ENCODE measurements at regions not wholly inside any gene's neighbourhood (a gene's known extent, or its start where the extent isn't known, plus 50 kb on each side); places are given as distances from the start of the nearest gene placed in this dataset.

DNA sequence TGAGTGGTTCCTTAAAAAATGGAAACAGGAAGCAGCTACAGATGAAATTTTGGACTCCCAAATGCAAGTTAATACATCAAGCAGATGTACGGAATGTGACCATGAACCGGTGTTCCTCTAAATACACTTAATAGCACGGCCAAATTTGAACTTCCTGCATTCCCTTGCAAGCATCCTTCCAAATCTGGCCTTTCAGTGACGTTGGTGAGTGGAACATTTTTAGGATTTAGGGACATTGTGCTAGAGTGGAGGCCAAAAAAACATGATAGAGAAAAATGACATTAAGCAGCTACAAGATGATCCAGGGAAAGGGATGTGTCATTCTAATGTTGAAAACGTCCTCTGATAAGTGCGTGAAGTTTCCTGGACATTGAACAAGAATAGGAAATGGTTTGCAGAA lies 62.1 kb downstream of the CTAGE1 start:
- Histone ChIP-seq H3K18ac (ENCODE audit: low read depth, low read length) (no peak overlapping the region), H2BK20ac (ENCODE audit: low read depth, low read length) (no peak overlapping the region), H2AK9ac (replicated peaks; ENCODE audit: low read depth, low read length, poor library complexity) (no peak overlapping the region), H3K14ac (replicated peaks; ENCODE audit: low read depth, low read length) (no peak overlapping the region), H3K56ac (ENCODE audit: extremely low read depth, insufficient read depth, low read length) (no peak overlapping the region), H3K27ac (ENCODE audit: insufficient read depth, low read length) (no peak overlapping the region), H2BK120ac (ENCODE audit: low read depth, low read length) (no peak overlapping the region), H4K5ac (ENCODE audit: low read depth, low read length) (no peak overlapping the region), H2BK5ac (ENCODE audit: low read depth, low read length, poor library complexity, severe bottlenecking) (no peak overlapping the region), H4K91ac (ENCODE audit: insufficient read depth, low read depth, low read length) (no peak overlapping the region), H3K4me3 (ENCODE audit: insufficient read depth, low read depth, low read length) (no peak overlapping the region), H2BK15ac (ENCODE audit: low read depth, low read length) (no peak overlapping the region), H4K8ac (ENCODE audit: low read depth in 2 of 2, low read length in 2 of 2) (no peak overlapping the region), H3K9me1 (ENCODE audit: insufficient read depth, low read length) (peaks cover 4% of the 10 kb centered on the region; the same call in 1 of the 2 replicates), H3K4me1 (ENCODE audit: control insufficient read depth, insufficient read depth, low read length) (peaks cover 2% of the 10 kb centered on the region; the same call in 1 of the 2 replicates), H4K20me1 (ENCODE audit: insufficient read depth, low read length) (no peaks in the 10 kb centered on the region), H2AFZ (replicated peaks; ENCODE audit: low read length, poor library complexity) (no peak overlapping the region), H3K27me3 (ENCODE audit: control insufficient read depth, insufficient read depth, low read length) (no peaks in the 10 kb centered on the region), H2AK5ac (ENCODE audit: low read depth, low read length) (no peak overlapping the region), H3K9me3 (ENCODE audit: control insufficient read depth, insufficient read depth, low read length) (no peaks in the 10 kb centered on the region; the same call in 1 of the 2 replicates), H3K4me2 (ENCODE audit: low read depth, low read length) (no peak overlapping the region), H3K23ac (ENCODE audit: low read depth, low read length) (no peak overlapping the region), H3K36me3 (ENCODE audit: control insufficient read depth, insufficient read depth, low read length) (no peaks in the 10 kb centered on the region), H3K79me1 (ENCODE audit: low read depth in 1 of 2, low read length in 2 of 2) (no peaks in the 10 kb centered on the region), H3K4ac (ENCODE audit: low read depth, low read length) (no peak overlapping the region), H3K9ac (ENCODE audit: low read depth, low read length) (no peak overlapping the region)
- in situ Hi-C loops (cut with MboI; ENCODE audit: low sequenced_read_pairs) (no loop called here), dilution Hi-C loops (cut with HindIII; ENCODE audit: low sequenced_read_pairs, unreplicated experiment) (no loop called here), intact Hi-C loops (cut with micrococcal nuclease) (no loop called here)
- no peak for DNase-seq
- BruUV-seq (replicated peaks), result no TSS peak
- ChIA-PET CTCF (no interaction called here), POLR2A (ENCODE audit: unreplicated experiment) (no interaction called here)
- no CpG with 5 or more reads among the region's 6 CpGs for WGBS, 2 experiments (ENCODE audit: extremely low coverage in 2 of 2, insufficient read length in 1 of 2)
- no peak for ATAC-seq (ENCODE audit: low read depth)
- TF ChIP-seq POLR2A (IDR thresholded peaks at IDR 0.05; ENCODE audit: low read depth, low read length), result no peak
- TF ChIP-seq RFX5 (IDR thresholded peaks at IDR 0.05; ENCODE audit: low read depth, low read length), result no peak
- TF ChIP-seq MXI1 (IDR thresholded peaks at IDR 0.05; ENCODE audit: borderline replicate concordance, low read depth, low read length), result no peak
- TF ChIP-seq BHLHE40 (IDR thresholded peaks at IDR 0.05; ENCODE audit: low read depth, low read length), result no peak
- TF ChIP-seq MAZ (IDR thresholded peaks at IDR 0.05; ENCODE audit: borderline replicate concordance, low read depth, low read length), result no peak
- TF ChIP-seq NFE2L2 (IDR thresholded peaks at IDR 0.05; ENCODE audit: low read depth, low read length), result no peak
- TF ChIP-seq FOS (IDR thresholded peaks at IDR 0.05; ENCODE audit: low read depth, low read length), result no peak

All from IMR-90 (cell line).